COR-L47 (cell line): ENCODE measurements at regions not wholly inside any gene's neighbourhood (a gene's known extent, or its start where the extent isn't known, plus 50 kb on each side); places are given as distances from the start of the nearest gene placed in this dataset.

ENCODE experiments used
- DNase-seq: peaks from one replicate; lab custom pipeline; 2025; lab: John Stamatoyannopoulos, UW

- DNase-seq = no peak
Measured at GRCh38 chr5:93057311-93057710, 523.7 kb downstream of the NR2F1-AS1 start.

- no peak for DNase-seq
Measured at GRCh38 chr5:93055971-93056370, 525.0 kb downstream of the NR2F1-AS1 start.

- DNase-seq = no peak
Measured at GRCh38 chr5:93055561-93055960, 525.5 kb downstream of the NR2F1-AS1 start.

- no peak for DNase-seq
Measured at GRCh38 chr5:93054424-93055163, 526.4 kb downstream of the NR2F1-AS1 start.

- no peak for DNase-seq
Measured at GRCh38 chr5:93053825-93054224, 527.2 kb downstream of the NR2F1-AS1 start.

- DNase-seq = no peak
Measured at GRCh38 chr5:93048858-93049257, 532.2 kb downstream of the NR2F1-AS1 start.

- DNase-seq = no peak
Measured at GRCh38 chr5:93044859-93045666, 536.0 kb downstream of the NR2F1-AS1 start.

- no peak for DNase-seq
Measured at GRCh38 chr5:93039888-93040287, 541.1 kb downstream of the NR2F1-AS1 start.

GRCh38 chr5:93034621-93035590 is 546.1 kb downstream of the NR2F1-AS1 start:
- no peak for DNase-seq

GRCh38 chr5:93022796-93023447 is 558.1 kb downstream of the NR2F1-AS1 start:
- DNase-seq = no peak

- no peak for DNase-seq
Measured at GRCh38 chr5:93022211-93022610, 558.8 kb downstream of the NR2F1-AS1 start.

- no peak for DNase-seq
Measured at GRCh38 chr5:93019896-93020295, 561.1 kb downstream of the NR2F1-AS1 start.

GRCh38 chr5:93018461-93018860 is 562.6 kb downstream of the NR2F1-AS1 start:
- DNase-seq = no peak

GRCh38 chr5:93017849-93018248 is 563.2 kb downstream of the NR2F1-AS1 start:
- DNase-seq = no peak

- no peak for DNase-seq
Measured at GRCh38 chr5:93017376-93017775, 563.6 kb downstream of the NR2F1-AS1 start.

- no peak for DNase-seq
Measured at GRCh38 chr5:93010616-93011015, 570.4 kb downstream of the NR2F1-AS1 start.

GRCh38 chr5:93010037-93010436 is 571.0 kb downstream of the NR2F1-AS1 start:
- DNase-seq = no peak

- DNase-seq = no peak
Measured at GRCh38 chr5:93008502-93009207, 572.4 kb downstream of the NR2F1-AS1 start.

GRCh38 chr5:93006915-93007314 is 574.1 kb downstream of the NR2F1-AS1 start:
- DNase-seq = no peak

- DNase-seq = no peak
Measured at GRCh38 chr5:92998456-92998855, 582.6 kb downstream of the NR2F1-AS1 start.

- no peak for DNase-seq
Measured at GRCh38 chr5:92994392-92994791, 586.6 kb downstream of the NR2F1-AS1 start.
